ENCODE measurements at regions not wholly inside any gene's neighbourhood (a gene's known extent, or its start where the extent isn't known, plus 50 kb on each side); places are given as distances from the start of the nearest gene placed in this dataset.

- TF ChIP-seq SIN3A (IDR thresholded peaks at IDR 0.05; ENCODE audit: borderline replicate concordance, insufficient read depth, low read length) (no peak), TAF1 (IDR thresholded peaks at IDR 0.05; ENCODE audit: borderline replicate concordance, insufficient read depth, low read length) (no peak), REST (IDR thresholded peaks at IDR 0.05; ENCODE audit: insufficient read depth in 1 of 2, low read depth in 2 of 2, low read length in 2 of 2) (no peak), POLR2AphosphoS5 (IDR thresholded peaks at IDR 0.05; ENCODE audit: low read depth, low read length) (no peak)
Measured at GRCh38 chr13:44303681-44304432, 69.8 kb upstream of the SERP2 start.

Data from PFSK-1 (cell line).